ENCODE measurements at regions not wholly inside any gene's neighbourhood (a gene's known extent, or its start where the extent isn't known, plus 50 kb on each side); places are given as distances from the start of the nearest gene placed in this dataset.

DNA sequence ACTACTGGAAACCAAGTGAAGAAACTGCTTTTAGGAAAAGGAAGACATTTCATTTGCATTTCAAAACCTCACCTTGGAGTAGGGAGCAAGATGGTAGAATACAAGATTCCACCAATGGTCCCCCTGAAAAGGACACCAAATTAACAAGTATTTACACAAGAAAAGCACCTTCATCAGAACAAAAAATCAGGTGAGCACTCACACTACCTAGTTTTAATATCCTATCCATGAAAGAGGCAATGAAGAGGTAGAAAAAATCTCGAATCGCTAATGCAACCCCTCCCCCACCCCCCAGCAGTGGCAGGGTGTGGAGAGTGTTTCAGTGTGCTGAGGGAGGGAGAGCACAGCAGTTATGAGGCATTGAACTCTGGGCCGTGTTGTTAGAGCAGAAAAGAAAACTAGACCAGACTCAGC lies 1397.0 kb upstream of the C9orf72 start:
- ChIA-PET POLR2A (ENCODE audit: unreplicated experiment) (no interaction called here), CTCF (no interaction called here)
- H3K9me3 ChIP-seq (ENCODE audit: insufficient read depth, low read depth) = no peaks in the 10 kb centered on the region
- no peaks in the 10 kb centered on the region for H3K79me2 ChIP-seq (ENCODE audit: low read depth)
- no peak overlapping the region for H3K4me2 ChIP-seq
- H3K4me1 ChIP-seq (replicated peaks; ENCODE audit: insufficient read depth) = no peaks in the 10 kb centered on the region
- no peaks in the 10 kb centered on the region for H3K9me2 ChIP-seq (ENCODE audit: insufficient read depth)
- H2AFZ ChIP-seq = no peak overlapping the region
- no TSS peak for BruUV-seq (replicated peaks)
- no peak for DNase-seq
- H3K4me3 ChIP-seq = no peak overlapping the region
- no peaks in the 10 kb centered on the region for H3K27me3 ChIP-seq (ENCODE audit: insufficient read depth, low read depth)
- H3K27ac ChIP-seq = no peak overlapping the region
- H3F3A ChIP-seq (ENCODE audit: insufficient read depth, low read depth) = no peaks in the 10 kb centered on the region
- no peaks in the 10 kb centered on the region for H3K36me3 ChIP-seq (ENCODE audit: low read depth)
- intact Hi-C loops (cut with micrococcal nuclease; ENCODE audit: unreplicated experiment) = no loop called here
- TF ChIP-seq, protein P1, sequence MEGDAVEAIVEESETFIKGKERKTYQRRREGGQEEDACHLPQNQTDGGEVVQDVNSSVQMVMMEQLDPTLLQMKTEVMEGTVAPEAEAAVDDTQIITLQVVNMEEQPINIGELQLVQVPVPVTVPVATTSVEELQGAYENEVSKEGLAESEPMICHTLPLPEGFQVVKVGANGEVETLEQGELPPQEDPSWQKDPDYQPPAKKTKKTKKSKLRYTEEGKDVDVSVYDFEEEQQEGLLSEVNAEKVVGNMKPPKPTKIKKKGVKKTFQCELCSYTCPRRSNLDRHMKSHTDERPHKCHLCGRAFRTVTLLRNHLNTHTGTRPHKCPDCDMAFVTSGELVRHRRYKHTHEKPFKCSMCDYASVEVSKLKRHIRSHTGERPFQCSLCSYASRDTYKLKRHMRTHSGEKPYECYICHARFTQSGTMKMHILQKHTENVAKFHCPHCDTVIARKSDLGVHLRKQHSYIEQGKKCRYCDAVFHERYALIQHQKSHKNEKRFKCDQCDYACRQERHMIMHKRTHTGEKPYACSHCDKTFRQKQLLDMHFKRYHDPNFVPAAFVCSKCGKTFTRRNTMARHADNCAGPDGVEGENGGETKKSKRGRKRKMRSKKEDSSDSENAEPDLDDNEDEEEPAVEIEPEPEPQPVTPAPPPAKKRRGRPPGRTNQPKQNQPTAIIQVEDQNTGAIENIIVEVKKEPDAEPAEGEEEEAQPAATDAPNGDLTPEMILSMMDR (conservative IDR thresholded peaks at IDR 0.05) = no peak
- no peak for TF ChIP-seq EZH2 (IDR thresholded peaks at IDR 0.05; ENCODE audit: low read depth)
- H4K20me1 ChIP-seq (ENCODE audit: insufficient read depth) = no peaks in the 10 kb centered on the region

DNA sequence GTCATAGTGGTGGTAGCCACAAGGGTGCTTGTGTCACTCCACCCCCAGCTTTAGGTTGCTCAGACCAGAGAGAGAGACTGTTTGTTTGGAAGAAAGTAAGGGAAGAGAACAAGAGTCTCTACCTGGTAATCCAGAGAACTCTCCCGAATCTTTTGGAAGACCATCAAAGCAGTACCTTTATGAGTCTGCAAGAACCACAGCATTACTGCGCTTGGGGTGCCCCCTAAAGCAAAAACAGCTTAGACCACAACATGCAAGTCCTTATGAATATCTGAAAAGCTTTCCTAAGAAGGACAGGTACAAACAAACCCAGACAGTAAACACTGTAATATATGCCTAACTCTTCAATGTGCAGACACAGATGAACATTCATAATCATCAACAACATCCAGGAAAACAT lies 1398.6 kb upstream of the C9orf72 start:
- no peaks in the 10 kb centered on the region for H3K9me2 ChIP-seq (ENCODE audit: insufficient read depth)
- H3K79me2 ChIP-seq (ENCODE audit: low read depth) = no peaks in the 10 kb centered on the region
- no peaks in the 10 kb centered on the region for H4K20me1 ChIP-seq (ENCODE audit: insufficient read depth)
- BruUV-seq (replicated peaks) = no TSS peak
- no peak overlapping the region for H3K4me3 ChIP-seq
- no peak overlapping the region for H2AFZ ChIP-seq
- intact Hi-C loops (cut with micrococcal nuclease; ENCODE audit: unreplicated experiment) = no loop called here
- no peaks in the 10 kb centered on the region for H3K36me3 ChIP-seq (ENCODE audit: low read depth)
- H3K27me3 ChIP-seq (ENCODE audit: insufficient read depth, low read depth) = no peaks in the 10 kb centered on the region
- ChIA-PET CTCF (no interaction called here), POLR2A (ENCODE audit: unreplicated experiment) (no interaction called here)
- no peak overlapping the region for H3K27ac ChIP-seq
- no peaks in the 10 kb centered on the region for H3F3A ChIP-seq (ENCODE audit: insufficient read depth, low read depth)
- no peak for DNase-seq
- no peak overlapping the region for H3K4me2 ChIP-seq
- H3K4me1 ChIP-seq (replicated peaks; ENCODE audit: insufficient read depth) = no peaks in the 10 kb centered on the region
- TF ChIP-seq, protein P1 (conservative IDR thresholded peaks at IDR 0.05) = no peak
- no peak for TF ChIP-seq EZH2 (IDR thresholded peaks at IDR 0.05; ENCODE audit: low read depth)
- no peaks in the 10 kb centered on the region for H3K9me3 ChIP-seq (ENCODE audit: insufficient read depth, low read depth)

DNA sequence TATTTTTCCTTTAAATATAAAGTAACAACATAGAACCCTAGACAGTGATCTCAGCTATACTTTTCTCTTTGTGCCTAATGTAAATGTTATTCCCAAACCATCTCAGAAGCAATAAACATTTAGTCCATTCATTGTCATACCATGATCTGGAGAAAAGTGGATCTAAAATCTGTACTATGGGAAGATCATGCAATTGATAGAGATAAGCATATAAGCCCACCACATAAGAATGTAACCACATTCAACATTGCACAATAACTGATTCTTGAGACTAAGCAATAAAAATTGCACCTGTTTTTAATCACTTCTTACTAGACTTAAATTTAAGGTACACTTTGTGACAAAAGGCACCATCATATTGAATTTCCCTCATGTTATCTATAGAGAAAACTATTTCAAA lies 1403.0 kb upstream of the C9orf72 start:
- DNase-seq = no peak
- intact Hi-C loops (cut with micrococcal nuclease; ENCODE audit: unreplicated experiment) = no loop called here
- Histone ChIP-seq H4K20me1 (ENCODE audit: insufficient read depth) (no peaks in the 10 kb centered on the region), H3F3A (ENCODE audit: insufficient read depth, low read depth) (no peaks in the 10 kb centered on the region), H3K9me2 (ENCODE audit: insufficient read depth) (no peaks in the 10 kb centered on the region), H3K79me2 (ENCODE audit: low read depth) (no peaks in the 10 kb centered on the region), H3K36me3 (ENCODE audit: low read depth) (no peaks in the 10 kb centered on the region), H3K27ac (no peak overlapping the region), H3K4me1 (replicated peaks; ENCODE audit: insufficient read depth) (no peaks in the 10 kb centered on the region), H2AFZ (no peak overlapping the region), H3K27me3 (ENCODE audit: insufficient read depth, low read depth) (no peaks in the 10 kb centered on the region), H3K4me3 (no peak overlapping the region), H3K4me2 (no peak overlapping the region), H3K9me3 (ENCODE audit: insufficient read depth, low read depth) (no peaks in the 10 kb centered on the region)
- CTCF ChIA-PET = no interaction called here
- BruUV-seq (replicated peaks) = no TSS peak
- POLR2A ChIA-PET (ENCODE audit: unreplicated experiment) = interaction anchor here (0.6 kb wide), 1 partner anchor 233 kb away, joined by 7 read pairs; no protein-coding TSS in a partner anchor
- TF ChIP-seq EZH2 (IDR thresholded peaks at IDR 0.05; ENCODE audit: low read depth) = no peak
- TF ChIP-seq, protein P1 (conservative IDR thresholded peaks at IDR 0.05) = no peak

All from PC-9 (cell line).